Lung (tissue), 11 donors: ENCODE measurements at regions not wholly inside any gene's neighbourhood (a gene's known extent, or its start where the extent isn't known, plus 50 kb on each side); places are given as distances from the start of the nearest gene placed in this dataset.

ENCODE experiments used
- ATAC-seq: fragments of 200-7000 bp; cut with Tn5 transposase; one replicate; pipeline ENCODE4 v1.9.1; 2020; ENCODE audit warnings: moderate number of reproducible peaks; ENCODE audit not compliant: insufficient read depth, low FRiP score
- DNase-seq, 3 donors: peaks; one replicate each; pipeline ENCODE4 v3.0.0-alpha.2; 2013 to 2017
- H3K27ac ChIP-seq, 2 donors: one replicate each; pipeline ENCODE4 v1.5.1; 2013; ENCODE audit warnings: mild to moderate bottlenecking in 2 of 2, moderate library complexity in 2 of 2, control low read depth in 1 of 2, inconsistent platforms in 1 of 2, low read depth in 1 of 2, low read length in 1 of 2
- H3K27me3 ChIP-seq, 3 donors: one replicate each; pipeline ENCODE4 v1.5.1; 2013; ENCODE audit warnings: low read length in 2 of 3; ENCODE audit not compliant: control insufficient read depth in 3 of 3, insufficient read depth in 3 of 3
- H3K36me3 ChIP-seq, 4 donors: one replicate each; pipeline ENCODE4 v1.5.1; 2013; ENCODE audit warnings: low read length in 4 of 4, mild to moderate bottlenecking in 1 of 4, moderate library complexity in 1 of 4; ENCODE audit not compliant: control insufficient read depth in 4 of 4, insufficient read depth in 4 of 4
- H3K4me1 ChIP-seq, 5 donors: one replicate each; pipeline ENCODE4 v1.5.1; 2013; ENCODE audit warnings: low read length in 5 of 5, mild to moderate bottlenecking in 2 of 5, moderate library complexity in 1 of 5; ENCODE audit not compliant: control insufficient read depth in 5 of 5, insufficient read depth in 5 of 5
- H3K4me3 ChIP-seq: one replicate; pipeline ENCODE4 v1.5.1; 2013; ENCODE audit warnings: mild to moderate bottlenecking, control low read depth, moderate library complexity
- H3K9ac ChIP-seq, 2 donors: one replicate each; pipeline ENCODE4 v1.5.1; 2013; ENCODE audit warnings: low read length in 2 of 2, control low read depth in 1 of 2; ENCODE audit not compliant: insufficient read depth in 1 of 2
- H3K9me3 ChIP-seq, 4 donors: one replicate each; pipeline ENCODE4 v1.5.1; 2013; ENCODE audit warnings: low read length in 3 of 4, mild to moderate bottlenecking in 1 of 4, moderate library complexity in 1 of 4; ENCODE audit not compliant: control insufficient read depth in 4 of 4, insufficient read depth in 3 of 4
- CTCF ChIP-seq: IDR thresholded peaks from 2 replicates; pipeline ENCODE4 v1.5.1; 2012; ENCODE audit warnings: mild to moderate bottlenecking; ENCODE audit errors: control extremely low read depth, extremely low read depth
- WGBS, 2 donors: extraction: QIAGEN DNeasy Blood & Tissue Kit; methylation state at CpG; one replicate each; pipeline ENCODE4 v1.1.7; 2013; 5-methylcytosine and 5-hydroxymethylcytosine counted together
- donor health status: control.
- donor health status: control.
- donor health status: Bipolar disorder and iron deficiency.
- donor health status: healthy.
- donor health status: DM: yes; HTN: yes; CAD: no.

DNA sequence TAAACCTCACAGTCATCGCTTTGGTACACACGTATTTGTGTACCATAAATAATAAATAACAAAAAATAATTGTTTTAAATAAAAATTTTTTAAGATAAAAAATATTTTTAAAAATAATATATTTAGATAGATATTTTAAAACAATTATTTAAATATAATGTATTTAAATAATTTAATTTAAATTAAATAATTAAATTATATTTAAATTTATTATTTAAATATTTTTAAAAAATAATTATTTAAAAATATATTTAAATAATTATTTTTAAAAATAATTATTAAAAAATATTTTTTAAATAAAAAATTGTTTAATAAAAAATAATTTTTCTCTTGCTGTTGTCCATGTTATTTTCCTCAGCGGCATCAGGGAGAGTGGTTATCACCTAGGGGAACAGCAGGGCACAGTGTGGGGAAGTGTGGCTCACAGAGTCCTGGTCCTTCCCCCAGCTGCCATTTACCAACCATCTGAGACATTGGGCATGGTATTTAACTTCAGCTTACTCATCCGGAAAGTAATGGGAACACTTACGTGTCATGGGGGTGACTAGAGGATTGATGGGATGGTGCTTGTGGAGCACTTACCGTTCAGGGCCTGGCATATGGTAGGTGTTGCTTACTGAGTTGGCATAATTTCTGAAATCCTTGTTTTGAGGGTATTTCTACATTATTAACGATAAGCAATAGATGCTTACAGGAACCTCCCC, 92.9 kb upstream of the TSPAN2 start:
- H3K4me1 ChIP-seq, result peaks cover 2 to 28% (median 4%) of the 10 kb centered on the region in 5 donors
- no peak for DNase-seq
- H3K4me3 ChIP-seq, result no peak overlapping the region
- no peak for ATAC-seq
- no peaks in the 10 kb centered on the region for H3K27me3 ChIP-seq
- 88 to 92% methylated on average over 7 of the region's 7 CpGs for WGBS, 2 donors
- H3K36me3 ChIP-seq, result no peaks in the 10 kb centered on the region
- H3K9me3 ChIP-seq, result no peaks in the 10 kb centered on the region
- TF ChIP-seq CTCF, result no peak
- no peak overlapping the region for H3K27ac ChIP-seq
- no peak overlapping the region for H3K9ac ChIP-seq

- Histone ChIP-seq H3K36me3 (no peaks in the 10 kb centered on the region), H3K27me3 (no peaks in the 10 kb centered on the region), H3K9me3 (no peaks in the 10 kb centered on the region), H3K9ac (no peak overlapping the region), H3K4me1 (peaks cover 2 to 26% (median 4%) of the 10 kb centered on the region in 5 donors), H3K27ac (no peak overlapping the region), H3K4me3 (no peak overlapping the region)
- DNase-seq, result no peak
- no peak for TF ChIP-seq CTCF
- ATAC-seq, result no peak
- WGBS, 2 donors, result 88 to 93% methylated on average over 4 of the region's 4 CpGs
Observed at GRCh38 chr1:115181231-115181630, 91.9 kb upstream of the TSPAN2 start.

DNA sequence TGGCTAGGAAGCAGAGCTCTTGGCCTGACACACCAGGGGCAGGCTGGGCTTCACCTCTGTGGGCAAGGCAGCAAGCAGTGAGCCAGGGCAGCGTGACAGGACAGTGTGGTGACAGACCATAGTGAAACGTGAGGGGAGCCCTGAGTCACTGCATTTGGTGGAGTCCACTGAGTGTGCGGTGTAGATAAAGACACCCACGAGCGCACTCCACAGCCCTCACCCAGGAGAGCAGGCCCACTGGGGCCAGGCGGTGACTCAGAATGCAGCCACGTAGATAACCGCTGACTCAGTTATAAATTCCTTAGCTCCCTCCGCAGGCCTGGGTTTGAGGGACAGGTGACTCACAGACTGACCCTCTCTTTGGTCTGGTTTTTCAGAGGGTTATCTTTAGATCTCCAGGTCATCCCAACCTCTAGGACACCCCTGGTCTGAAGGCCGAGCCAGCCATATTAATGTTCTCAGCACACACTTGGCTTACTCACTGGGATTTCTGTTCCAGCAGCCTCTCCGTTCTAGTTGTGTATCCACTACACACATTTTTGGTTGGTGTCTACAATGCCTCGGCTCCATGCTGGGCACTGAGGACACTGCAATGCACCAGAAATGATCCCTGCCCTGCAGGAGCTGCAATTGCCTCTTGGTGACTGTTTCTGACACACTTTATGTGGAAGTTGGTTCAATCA, 90.2 kb upstream of the TSPAN2 start:
- Histone ChIP-seq H3K9ac (no peak overlapping the region), H3K36me3 (no peaks in the 10 kb centered on the region), H3K4me1 (peaks cover 0 to 17% (median 4%) of the 10 kb centered on the region in 5 donors), H3K27me3 (no peaks in the 10 kb centered on the region), H3K27ac (peak overlapping the region in 1 of 2 donors; percentile 45), H3K4me3 (no peak overlapping the region), H3K9me3 (no peaks in the 10 kb centered on the region)
- no peak for DNase-seq
- ATAC-seq, result peak; percentile 51
- 88 to 95% methylated on average over 12 of the region's 12 CpGs for WGBS, 2 donors
- TF ChIP-seq CTCF, result no peak
